ENCODE measurements at regions not wholly inside any gene's neighbourhood (a gene's known extent, or its start where the extent isn't known, plus 50 kb on each side); places are given as distances from the start of the nearest gene placed in this dataset.
A peak's percentile ranks its signal among the peaks of the same experiment; 100 is the strongest.
"Not testable (repeated sequence)": the region's sequence is repeated elsewhere in the genome, so short reads cannot be mapped to it uniquely, and the experiment has no call there.

GRCh38 chrX:55813150-55813549 lies 95.6 kb downstream of the RRAGB start:
- DNase-seq: no peak

- DNase-seq: no peak
These were observed 98.0 kb downstream of the RRAGB start for GRCh38 chrX:55815546-55815945.

GRCh38 chrX:55816023-55816422 lies 98.5 kb downstream of the RRAGB start:
- DNase-seq: no peak

GRCh38 chrX:55818673-55819375 lies 101.3 kb downstream of the RRAGB start:
- no peak for DNase-seq

- no peak for DNase-seq
These were observed 121.9 kb downstream of the RRAGB start for GRCh38 chrX:55839485-55839884.

- DNase-seq: no peak
These were observed 124.6 kb downstream of the RRAGB start for GRCh38 chrX:55841962-55842752.

- DNase-seq: not testable (repeated sequence)
These were observed 149.2 kb downstream of the RRAGB start for GRCh38 chrX:55866779-55867178.

- no peak for DNase-seq
These were observed 149.7 kb downstream of the RRAGB start for GRCh38 chrX:55867181-55867651.

- no peak for DNase-seq
These were observed 150.2 kb downstream of the RRAGB start for GRCh38 chrX:55867708-55868107.

- no peak for DNase-seq
These were observed 157.3 kb downstream of the RRAGB start for GRCh38 chrX:55874807-55875206.

- DNase-seq: not testable (repeated sequence)
These were observed 166.0 kb downstream of the RRAGB start for GRCh38 chrX:55883541-55883940.

- peak; percentile 25 for DNase-seq
These were observed 190.5 kb downstream of the RRAGB start for GRCh38 chrX:55907968-55908607.

GRCh38 chrX:55908661-55909212 lies 191.2 kb downstream of the RRAGB start:
- peak in 1 of 2 donors; percentile 6 for DNase-seq

GRCh38 chrX:55919367-55920221 lies 202.0 kb downstream of the RRAGB start:
- no peak for DNase-seq

GRCh38 chrX:55924574-55924973 lies 207.0 kb downstream of the RRAGB start:
- DNase-seq: no peak

GRCh38 chrX:55928529-55928928 lies 211.0 kb downstream of the RRAGB start:
- DNase-seq: not testable (repeated sequence)
